Thyroid gland (tissue), 4 donors: ENCODE measurements at regions not wholly inside any gene's neighbourhood (a gene's known extent, or its start where the extent isn't known, plus 50 kb on each side); places are given as distances from the start of the nearest gene placed in this dataset.

ENCODE experiments used
- DNase-seq, 2 donors: peaks; one replicate each; pipeline ENCODE4 v3.0.0-alpha.2; 2019
- H3K27ac ChIP-seq, 3 donors: fragments of 200-600 bp; sonication (generic); 1 replicate in 2 of 3; 2 replicates in 1 of 3; pipeline ENCODE4 v1.5.1; 2016 to 2019; ENCODE audit warnings: mild to moderate bottlenecking in 1 of 3, moderate library complexity in 1 of 3
- H3K27me3 ChIP-seq: fragments of 200-600 bp; sonication (generic); one replicate; pipeline ENCODE4 v1.5.1; 2019
- H3K36me3 ChIP-seq, 2 donors: fragments of 200-600 bp; sonication (generic); one replicate each; pipeline ENCODE4 v1.5.1; 2016 to 2019
- H3K4me1 ChIP-seq, 2 donors: fragments of 200-600 bp; sonication (generic); one replicate each; pipeline ENCODE4 v1.5.1; 2017 to 2019
- H3K4me3 ChIP-seq, 3 donors: fragments of 200-600 bp; sonication (generic); replicated peaks in 1 of 3; 1 replicate in 2 of 3; 2 replicates in 1 of 3; pipeline ENCODE4 v1.5.1; 2016; ENCODE audit warnings: mild to moderate bottlenecking in 1 of 3
- H3K9me3 ChIP-seq: fragments of 200-600 bp; sonication (generic); one replicate; pipeline ENCODE4 v1.5.1; 2017
- CTCF ChIP-seq, 6 experiments: fragments of 200-600 bp in 3 of 6; fragments of 450-650 bp in 3 of 6; sonication (generic) in 3 of 6; IDR thresholded peaks; one replicate each; pipeline ENCODE4 v1.5.1; 2016 to 2019; ENCODE audit warnings: antibody characterized with exemption in 6 of 6, mild to moderate bottlenecking in 2 of 6, inconsistent platforms in 1 of 6, moderate library complexity in 1 of 6
- POLR2A ChIP-seq, 2 donors: fragments of 450-650 bp; IDR thresholded peaks; one replicate each; pipeline ENCODE4 v1.6.1; 2017; ENCODE audit warnings: antibody characterized with exemption in 2 of 2, mild to moderate bottlenecking in 2 of 2, moderate library complexity in 1 of 2
- WGBS, 2 donors: methylation state at CpG; one replicate each; pipeline ENCODE4 v1.1.5; 2017; 5-methylcytosine and 5-hydroxymethylcytosine counted together
- intact Hi-C: fragments of 100-400 bp; cut with DNase I; formaldehyde crosslinking; loops from one replicate; pipeline ENCODE4 v1.15.1; 2023

- no peak for TF ChIP-seq POLR2A (IDR thresholded peaks at IDR 0.05)
- TF ChIP-seq CTCF (IDR thresholded peaks at IDR 0.05): no peak
- Histone ChIP-seq H3K4me1 (no peaks in the 10 kb centered on the region), H3K9me3 (no peaks in the 10 kb centered on the region), H3K4me3 (no peak overlapping the region), H3K36me3 (no peaks in the 10 kb centered on the region), H3K27ac (no peak overlapping the region), H3K27me3 (no peaks in the 10 kb centered on the region)
- intact Hi-C loops: no loop called here
- no peak for DNase-seq
- 76 to 82% methylated on average over 2 of the region's 2 CpGs for WGBS, 2 donors
Observed at GRCh38 chr4:85280963-85281362, 194.0 kb upstream of the ARHGAP24 start.

GRCh38 chr4:85291226-85291625 is 183.7 kb upstream of the ARHGAP24 start:
- H3K27ac ChIP-seq: no peak overlapping the region
- H3K36me3 ChIP-seq: no peaks in the 10 kb centered on the region
- WGBS, 2 donors: 65 to 90% methylated on average over 2 of the region's 2 CpGs
- no peak overlapping the region for H3K4me3 ChIP-seq
- H3K9me3 ChIP-seq: no peaks in the 10 kb centered on the region
- H3K27me3 ChIP-seq: no peaks in the 10 kb centered on the region
- no peak for DNase-seq
- TF ChIP-seq CTCF (IDR thresholded peaks at IDR 0.05) (no peak), POLR2A (IDR thresholded peaks at IDR 0.05) (no peak)
- no peaks in the 10 kb centered on the region for H3K4me1 ChIP-seq
- intact Hi-C loops: no loop called here

- H3K4me1 ChIP-seq: no peaks in the 10 kb centered on the region
- no peaks in the 10 kb centered on the region for H3K27me3 ChIP-seq
- H3K9me3 ChIP-seq: no peaks in the 10 kb centered on the region
- 98% methylated on average over 2 of the region's 2 CpGs for WGBS, 2 donors
- no peak overlapping the region for H3K27ac ChIP-seq
- TF ChIP-seq CTCF (IDR thresholded peaks at IDR 0.05): no peak
- TF ChIP-seq POLR2A (IDR thresholded peaks at IDR 0.05): no peak
- H3K36me3 ChIP-seq: no peaks in the 10 kb centered on the region
- H3K4me3 ChIP-seq: no peak overlapping the region
- no peak for DNase-seq
- intact Hi-C loops: no loop called here
Observed at GRCh38 chr4:85298037-85298436, 176.9 kb upstream of the ARHGAP24 start.

- DNase-seq: no peak
- Histone ChIP-seq H3K9me3 (no peaks in the 10 kb centered on the region), H3K36me3 (no peaks in the 10 kb centered on the region), H3K4me1 (no peaks in the 10 kb centered on the region), H3K27me3 (no peaks in the 10 kb centered on the region), H3K27ac (no peak overlapping the region), H3K4me3 (no peak overlapping the region)
- 87 to 88% methylated on average over 3 of the region's 3 CpGs for WGBS, 2 donors
- intact Hi-C loops: no loop called here
- no peak for TF ChIP-seq CTCF (IDR thresholded peaks at IDR 0.05)
- TF ChIP-seq POLR2A (IDR thresholded peaks at IDR 0.05): no peak
Observed at GRCh38 chr4:85302193-85302736, 172.7 kb upstream of the ARHGAP24 start.

- no peaks in the 10 kb centered on the region for H3K27me3 ChIP-seq
- TF ChIP-seq POLR2A (IDR thresholded peaks at IDR 0.05): no peak
- no peak for TF ChIP-seq CTCF (IDR thresholded peaks at IDR 0.05)
- intact Hi-C loops: no loop called here
- H3K9me3 ChIP-seq: no peaks in the 10 kb centered on the region
- H3K27ac ChIP-seq: no peak overlapping the region
- H3K36me3 ChIP-seq: no peaks in the 10 kb centered on the region
- no peak overlapping the region for H3K4me3 ChIP-seq
- no peaks in the 10 kb centered on the region for H3K4me1 ChIP-seq
- 83 to 84% methylated on average over 4 of the region's 4 CpGs for WGBS, 2 donors
- DNase-seq: no peak
Observed at GRCh38 chr4:85302756-85303155, 172.2 kb upstream of the ARHGAP24 start.
